GM19395 (cell line): ENCODE measurements at regions not wholly inside any gene's neighbourhood (a gene's known extent, or its start where the extent isn't known, plus 50 kb on each side); places are given as distances from the start of the nearest gene placed in this dataset.
"Not testable (repeated sequence)": the region's sequence is repeated elsewhere in the genome, so short reads cannot be mapped to it uniquely, and the experiment has no call there.

Experiments used
- ATAC-seq: cut with Tn5 transposase; IDR thresholded peaks from one replicate; pipeline ENCODE4 v1.9.1; 2021; ENCODE audit warnings: mild to moderate bottlenecking, moderate library complexity; ENCODE audit not compliant: unreplicated experiment

- ATAC-seq = no peak
Observed at GRCh38 chr9:13823026-13823425, 490.9 kb downstream of the NFIB start.

- ATAC-seq = no peak
Observed at GRCh38 chr9:13817754-13818278, 496.1 kb downstream of the NFIB start.

- no peak for ATAC-seq
Observed at GRCh38 chr9:13816837-13817236, 497.1 kb downstream of the NFIB start.

- ATAC-seq = no peak
Observed at GRCh38 chr9:13814647-13815400, 499.1 kb downstream of the NFIB start.

GRCh38 chr9:13811876-13812275, 502.1 kb downstream of the NFIB start:
- no peak for ATAC-seq

- no peak for ATAC-seq
Observed at GRCh38 chr9:13810510-13810909, 503.4 kb downstream of the NFIB start.

GRCh38 chr9:13809401-13809800, 504.5 kb downstream of the NFIB start:
- ATAC-seq = no peak

GRCh38 chr9:13807118-13807517, 506.8 kb downstream of the NFIB start:
- ATAC-seq = no peak

GRCh38 chr9:13806714-13807113, 507.2 kb downstream of the NFIB start:
- ATAC-seq = no peak

- no peak for ATAC-seq
Observed at GRCh38 chr9:13805546-13805945, 508.4 kb downstream of the NFIB start.

GRCh38 chr9:13804532-13804931, 509.4 kb downstream of the NFIB start:
- ATAC-seq = no peak

- no peak for ATAC-seq
Observed at GRCh38 chr9:13800776-13801175, 513.2 kb downstream of the NFIB start.

- ATAC-seq = not testable (repeated sequence)
Observed at GRCh38 chr9:13797701-13798100, 516.2 kb downstream of the NFIB start.

GRCh38 chr9:13791816-13792215, 512.3 kb upstream of the MPDZ start:
- ATAC-seq = no peak

- ATAC-seq = no peak
Observed at GRCh38 chr9:13790055-13790454, 510.6 kb upstream of the MPDZ start.

GRCh38 chr9:13787234-13787833, 507.8 kb upstream of the MPDZ start:
- ATAC-seq = no peak

GRCh38 chr9:13786711-13787110, 507.2 kb upstream of the MPDZ start:
- no peak for ATAC-seq

GRCh38 chr9:13786131-13786530, 506.6 kb upstream of the MPDZ start:
- no peak for ATAC-seq

- no peak for ATAC-seq
Observed at GRCh38 chr9:13779106-13779505, 499.6 kb upstream of the MPDZ start.

GRCh38 chr9:13778631-13779030, 499.1 kb upstream of the MPDZ start:
- no peak for ATAC-seq

GRCh38 chr9:13770956-13771355, 491.5 kb upstream of the MPDZ start:
- no peak for ATAC-seq

- ATAC-seq = no peak
Observed at GRCh38 chr9:13769641-13770040, 490.1 kb upstream of the MPDZ start.
